Fibroblast of lung (primary cell): ENCODE measurements at regions not wholly inside any gene's neighbourhood (a gene's known extent, or its start where the extent isn't known, plus 50 kb on each side); places are given as distances from the start of the nearest gene placed in this dataset.
A peak's percentile ranks its signal among the peaks of the same experiment; 100 is the strongest.

Experiments
- DNase-seq, 2 donors: peaks; one replicate each; pipeline versions ENCODE4 v3.0.0 to v3.0.0-alpha.2; 2010; ENCODE audit warnings: low read depth in 2 of 2
- H2AFZ ChIP-seq: 2 replicates; pipeline ENCODE4 v1.5.1; 2012; ENCODE audit warnings: low read length, control low read depth, inconsistent platforms
- H3K27ac ChIP-seq: 2 replicates; pipeline ENCODE4 v1.5.1; 2011; ENCODE audit warnings: low read length, control low read depth; ENCODE audit not compliant: insufficient read depth
- H3K27me3 ChIP-seq: 2 replicates; pipeline ENCODE4 v1.5.1; 2011; ENCODE audit warnings: mild to moderate bottlenecking, low read length; ENCODE audit not compliant: control insufficient read depth, insufficient read depth
- H3K36me3 ChIP-seq: 2 replicates; pipeline ENCODE4 v1.5.1; 2011; ENCODE audit warnings: low read length; ENCODE audit not compliant: control insufficient read depth, insufficient read depth
- H3K4me1 ChIP-seq: 2 replicates; pipeline ENCODE4 v1.5.1; 2011; ENCODE audit warnings: low read length; ENCODE audit not compliant: control insufficient read depth, insufficient read depth; ENCODE audit errors: extremely low read depth
- H3K4me2 ChIP-seq: 2 replicates; pipeline ENCODE4 v1.5.1; 2011; ENCODE audit warnings: low read length, control low read depth; ENCODE audit not compliant: insufficient read depth; ENCODE audit errors: extremely low read depth
- H3K4me3 ChIP-seq, 4 experiments: fragments of 200-600 bp in 1 of 4; sonication (generic) in 1 of 4; replicated peaks in 1 of 4; 2 replicates each; pipeline ENCODE4 v1.5.1; 2011 to 2016; ENCODE audit warnings: low read length in 4 of 4, low read depth in 3 of 4, mild to moderate bottlenecking in 3 of 4, control low read depth in 2 of 4, inconsistent platforms in 1 of 4, mixed read lengths in 1 of 4; ENCODE audit not compliant: insufficient read depth in 1 of 4; ENCODE audit errors: control extremely low read depth in 1 of 4
- H3K79me2 ChIP-seq: 2 replicates; pipeline ENCODE4 v1.5.1; 2012; ENCODE audit warnings: mild to moderate bottlenecking, low read length, inconsistent platforms; ENCODE audit not compliant: control insufficient read depth, insufficient read depth
- H3K9ac ChIP-seq: 2 replicates; pipeline ENCODE4 v1.5.1; 2011; ENCODE audit warnings: mild to moderate bottlenecking, low read length, control low read depth; ENCODE audit not compliant: insufficient read depth
- H3K9me3 ChIP-seq: 2 replicates; pipeline ENCODE4 v1.5.1; 2012; ENCODE audit warnings: low read depth, low read length; ENCODE audit not compliant: control insufficient read depth, insufficient read depth
- H4K20me1 ChIP-seq: 2 replicates; pipeline ENCODE4 v1.5.1; 2011; ENCODE audit warnings: low read length; ENCODE audit not compliant: control insufficient read depth, insufficient read depth; ENCODE audit errors: extremely low read depth
- CTCF ChIP-seq, 2 donors: IDR thresholded peaks in 1 of 2; conservative IDR thresholded peaks in 1 of 2; 1 replicate in 1 of 2; 2 replicates in 1 of 2; pipeline ENCODE4 v1.5.1; 2011 to 2012; ENCODE audit warnings: low read length in 2 of 2, control low read depth in 1 of 2, inconsistent platforms in 1 of 2, low read depth in 1 of 2, mild to moderate bottlenecking in 1 of 2
- EZH2 ChIP-seq: IDR thresholded peaks from 2 replicates; pipeline ENCODE4 v1.5.1; 2012; ENCODE audit warnings: low read length, control low read depth, mild to moderate bottlenecking; ENCODE audit errors: missing control alignments

DNA sequence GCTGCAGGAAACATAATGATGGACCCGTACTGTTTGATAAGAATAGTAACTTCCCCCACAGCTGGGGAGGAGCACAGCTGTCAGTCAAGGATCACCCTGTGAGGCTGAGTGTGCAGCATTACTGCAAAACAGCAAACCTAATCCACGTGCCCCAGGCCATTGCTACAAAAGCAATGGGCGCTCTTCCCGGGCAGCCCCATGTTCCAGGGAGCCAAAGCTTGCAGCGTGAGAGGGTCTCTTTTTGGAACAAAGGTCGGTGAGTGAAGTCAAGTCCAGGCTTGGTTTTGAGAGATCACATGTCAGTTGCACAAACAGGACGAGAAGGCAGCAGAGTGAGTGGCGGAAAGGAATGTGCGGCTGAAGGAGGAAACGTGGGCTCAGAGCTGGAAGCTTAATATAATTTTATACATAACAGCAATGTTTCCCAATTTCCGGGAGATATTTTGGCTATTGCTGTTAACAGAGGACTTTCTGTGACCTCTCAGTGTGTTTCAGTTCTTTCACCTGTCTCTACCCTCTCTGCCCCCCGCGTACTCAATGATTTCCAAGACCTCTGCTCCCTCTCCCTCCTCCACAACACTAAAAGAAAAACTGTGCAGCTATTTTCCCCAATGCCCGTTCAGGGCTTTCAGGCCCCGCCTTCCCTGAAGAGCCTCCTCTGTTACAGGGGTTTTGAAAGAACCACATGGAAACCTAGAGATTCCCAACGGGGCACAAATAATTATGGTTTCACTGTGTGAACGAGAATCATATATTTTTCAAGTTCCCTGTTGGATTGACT is 128.9 kb downstream of the MTPAP start:
- H3K27ac ChIP-seq = no peak overlapping the region
- H3K4me2 ChIP-seq = peak overlapping the region; percentile 77
- H3K79me2 ChIP-seq = no peaks in the 10 kb centered on the region
- no peaks in the 10 kb centered on the region for H4K20me1 ChIP-seq
- H3K9me3 ChIP-seq = no peaks in the 10 kb centered on the region
- H3K4me3 ChIP-seq = no peak overlapping the region
- no peaks in the 10 kb centered on the region for H3K36me3 ChIP-seq
- no peaks in the 10 kb centered on the region for H3K27me3 ChIP-seq
- peak; percentile 39 to 55 for DNase-seq
- no peak overlapping the region for H3K9ac ChIP-seq
- peak overlapping the region; percentile 74 for H2AFZ ChIP-seq
- TF ChIP-seq CTCF (conservative IDR thresholded peaks at IDR 0.05 in 1 of 2, IDR thresholded peaks at IDR 0.05 in 1 of 2; ENCODE audit: low read depth in 1 of 2, low read length in 2 of 2) (no peak), EZH2 (no peak)
- H3K4me1 ChIP-seq = peaks cover 3% of the 10 kb centered on the region

DNA sequence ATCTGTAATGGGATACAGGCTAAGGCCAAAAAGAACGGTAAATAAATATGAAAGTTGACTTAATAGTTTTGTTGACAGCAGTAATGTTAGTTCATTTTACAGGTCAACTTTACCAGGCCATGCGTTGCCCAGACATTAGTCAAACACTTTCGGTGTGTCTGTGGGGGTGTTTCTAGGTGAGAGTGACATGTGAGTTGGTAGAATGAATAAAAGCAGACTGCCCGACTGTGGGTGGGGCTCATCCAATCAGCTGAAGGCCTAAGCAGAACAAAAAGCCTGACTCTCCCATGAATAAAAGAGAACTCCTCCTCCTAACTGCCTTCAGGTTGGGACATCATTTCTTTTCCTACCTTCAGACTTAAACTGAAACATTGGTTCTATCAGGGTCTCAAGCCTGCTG is 132.3 kb downstream of the MTPAP start:
- no peaks in the 10 kb centered on the region for H4K20me1 ChIP-seq
- no peaks in the 10 kb centered on the region for H3K36me3 ChIP-seq
- DNase-seq = no peak
- no peak overlapping the region for H3K27ac ChIP-seq
- H3K4me1 ChIP-seq = peaks cover 3% of the 10 kb centered on the region
- no peaks in the 10 kb centered on the region for H3K79me2 ChIP-seq
- H3K27me3 ChIP-seq = no peaks in the 10 kb centered on the region
- H2AFZ ChIP-seq = no peak overlapping the region
- no peaks in the 10 kb centered on the region for H3K9me3 ChIP-seq
- no peak overlapping the region for H3K4me2 ChIP-seq
- H3K4me3 ChIP-seq = no peak overlapping the region
- no peak for TF ChIP-seq CTCF (conservative IDR thresholded peaks at IDR 0.05 in 1 of 2, IDR thresholded peaks at IDR 0.05 in 1 of 2; ENCODE audit: low read depth in 1 of 2, low read length in 2 of 2)
- no peak for TF ChIP-seq EZH2
- no peak overlapping the region for H3K9ac ChIP-seq

DNA sequence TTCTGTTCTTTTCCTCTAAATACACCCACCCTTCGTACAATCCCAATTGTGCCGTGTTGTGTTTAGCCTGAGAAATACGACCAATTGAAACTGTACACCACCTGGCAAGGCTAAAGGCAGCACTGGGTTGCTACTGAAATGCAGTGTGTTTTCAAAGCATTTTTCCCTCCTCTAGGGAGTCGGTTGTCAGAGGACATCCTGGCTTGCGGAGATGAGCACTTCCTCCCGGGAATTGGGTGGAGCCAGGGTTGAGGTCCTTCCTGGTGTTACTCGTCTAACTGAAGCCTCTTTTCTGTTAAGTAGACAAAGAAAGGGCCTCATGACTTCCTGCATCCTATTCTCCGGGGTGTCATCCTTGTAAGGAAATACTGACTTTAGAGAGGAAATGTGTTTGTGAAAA is 133.5 kb downstream of the MTPAP start:
- Histone ChIP-seq H2AFZ (peak overlapping the region; percentile 28), H3K4me3 (no peak overlapping the region), H3K9ac (no peak overlapping the region), H3K4me1 (peaks cover 3% of the 10 kb centered on the region), H4K20me1 (no peaks in the 10 kb centered on the region), H3K79me2 (no peaks in the 10 kb centered on the region), H3K4me2 (no peak overlapping the region), H3K27ac (no peak overlapping the region), H3K9me3 (no peaks in the 10 kb centered on the region), H3K36me3 (no peaks in the 10 kb centered on the region), H3K27me3 (peaks cover 4% of the 10 kb centered on the region)
- DNase-seq = no peak
- no peak for TF ChIP-seq EZH2
- TF ChIP-seq CTCF (conservative IDR thresholded peaks at IDR 0.05 in 1 of 2, IDR thresholded peaks at IDR 0.05 in 1 of 2; ENCODE audit: low read depth in 1 of 2, low read length in 2 of 2) = no peak
